IPS DF 6.9 (cell line): ENCODE measurements at regions not wholly inside any gene's neighbourhood (a gene's known extent, or its start where the extent isn't known, plus 50 kb on each side); places are given as distances from the start of the nearest gene placed in this dataset.

Source experiments
- DNase-seq: peaks from one replicate; pipeline ENCODE4 v3.0.0-alpha.2; 2013; ENCODE audit warnings: low read depth, low spot score
- H3K27ac ChIP-seq: one replicate; pipeline ENCODE4 v1.5.1; 2013; ENCODE audit warnings: low read length, control low read depth
- H3K27me3 ChIP-seq: 2 replicates; pipeline ENCODE4 v1.6.1; 2013; ENCODE audit warnings: mild to moderate bottlenecking, low read length; ENCODE audit not compliant: control insufficient read depth, insufficient read depth
- H3K36me3 ChIP-seq: 2 replicates; pipeline ENCODE4 v1.6.1; 2013; ENCODE audit warnings: low read length; ENCODE audit not compliant: control insufficient read depth, insufficient read depth
- H3K4me1 ChIP-seq: 2 replicates; pipeline ENCODE4 v1.6.1; 2013; ENCODE audit warnings: low read length; ENCODE audit not compliant: control insufficient read depth, insufficient read depth
- H3K4me3 ChIP-seq: 2 replicates; pipeline ENCODE4 v1.5.1; 2013; ENCODE audit warnings: mild to moderate bottlenecking, low read length
- H3K9me3 ChIP-seq: 2 replicates; pipeline ENCODE4 v1.6.1; 2013; ENCODE audit warnings: low read length, inconsistent platforms; ENCODE audit not compliant: control insufficient read depth, insufficient read depth
- WGBS: extraction: QIAGEN DNeasy Blood & Tissue Kit; methylation state at CpG from one replicate; pipeline ENCODE4 v1.1.7; 2013; ENCODE audit warnings: mixed read lengths, missing lambda C conversion rate; ENCODE audit not compliant: insufficient read length, insufficient coverage; 5-methylcytosine and 5-hydroxymethylcytosine counted together

GRCh38 chr2:66233981-66234380, 200.9 kb upstream of the MEIS1 start:
- H3K9me3 ChIP-seq: no peaks in the 10 kb centered on the region
- no CpG with 5 or more reads among the region's 2 CpGs for WGBS
- no peak overlapping the region for H3K27ac ChIP-seq
- no peaks in the 10 kb centered on the region for H3K4me1 ChIP-seq
- H3K27me3 ChIP-seq: no peaks in the 10 kb centered on the region
- no peak for DNase-seq
- no peaks in the 10 kb centered on the region for H3K36me3 ChIP-seq
- H3K4me3 ChIP-seq: no peak overlapping the region

GRCh38 chr2:66228128-66228547, 206.8 kb upstream of the MEIS1 start:
- H3K36me3 ChIP-seq: no peaks in the 10 kb centered on the region
- H3K4me1 ChIP-seq: no peaks in the 10 kb centered on the region
- H3K27ac ChIP-seq: no peak overlapping the region
- no peak overlapping the region for H3K4me3 ChIP-seq
- H3K27me3 ChIP-seq: no peaks in the 10 kb centered on the region
- WGBS: no CpG with 5 or more reads among the region's 4 CpGs
- no peaks in the 10 kb centered on the region for H3K9me3 ChIP-seq
- no peak for DNase-seq

- no peaks in the 10 kb centered on the region for H3K4me1 ChIP-seq
- H3K27me3 ChIP-seq: no peaks in the 10 kb centered on the region
- no peak overlapping the region for H3K27ac ChIP-seq
- no peaks in the 10 kb centered on the region for H3K36me3 ChIP-seq
- no peak overlapping the region for H3K4me3 ChIP-seq
- H3K9me3 ChIP-seq: no peaks in the 10 kb centered on the region
- no CpG with 5 or more reads among the region's 8 CpGs for WGBS
- no peak for DNase-seq
These were observed 217.8 kb upstream of the MEIS1 start for GRCh38 chr2:66217039-66217585.

GRCh38 chr2:66212749-66213148, 222.2 kb upstream of the MEIS1 start:
- H3K9me3 ChIP-seq: no peaks in the 10 kb centered on the region
- H3K27ac ChIP-seq: no peak overlapping the region
- no peak overlapping the region for H3K4me3 ChIP-seq
- DNase-seq: no peak
- H3K36me3 ChIP-seq: no peaks in the 10 kb centered on the region
- no peaks in the 10 kb centered on the region for H3K27me3 ChIP-seq
- H3K4me1 ChIP-seq: no peaks in the 10 kb centered on the region
- WGBS: no CpG with 5 or more reads among the region's 3 CpGs

GRCh38 chr2:66202586-66202985, 232.3 kb upstream of the MEIS1 start:
- WGBS: no CpG with 5 or more reads among the region's 2 CpGs
- Histone ChIP-seq H3K36me3 (no peaks in the 10 kb centered on the region), H3K27me3 (no peaks in the 10 kb centered on the region; the same call in 1 of the 2 replicates), H3K4me3 (no peak overlapping the region), H3K9me3 (no peaks in the 10 kb centered on the region), H3K4me1 (no peaks in the 10 kb centered on the region), H3K27ac (no peak overlapping the region)
- no peak for DNase-seq

- Histone ChIP-seq H3K27me3 (no peaks in the 10 kb centered on the region; the same call in 1 of the 2 replicates), H3K4me1 (no peaks in the 10 kb centered on the region), H3K4me3 (no peak overlapping the region), H3K27ac (no peak overlapping the region), H3K36me3 (no peaks in the 10 kb centered on the region), H3K9me3 (no peaks in the 10 kb centered on the region)
- WGBS: no CpG with 5 or more reads among the region's 2 CpGs
- DNase-seq: no peak
These were observed 233.7 kb upstream of the MEIS1 start for GRCh38 chr2:66201242-66201641.

- Histone ChIP-seq H3K9me3 (no peaks in the 10 kb centered on the region), H3K4me3 (no peak overlapping the region), H3K27ac (no peak overlapping the region), H3K4me1 (no peaks in the 10 kb centered on the region), H3K36me3 (no peaks in the 10 kb centered on the region), H3K27me3 (no peaks in the 10 kb centered on the region; the same call in 1 of the 2 replicates)
- no peak for DNase-seq
These were observed 236.1 kb upstream of the MEIS1 start for GRCh38 chr2:66198873-66199272.

GRCh38 chr2:66192888-66193287, 242.0 kb upstream of the MEIS1 start:
- Histone ChIP-seq H3K4me3 (no peak overlapping the region), H3K9me3 (no peaks in the 10 kb centered on the region), H3K27me3 (no peaks in the 10 kb centered on the region), H3K4me1 (no peaks in the 10 kb centered on the region), H3K36me3 (no peaks in the 10 kb centered on the region), H3K27ac (no peak overlapping the region)
- WGBS: no CpG with 5 or more reads among the region's 2 CpGs
- DNase-seq: no peak

- no peak for DNase-seq
- Histone ChIP-seq H3K27me3 (no peaks in the 10 kb centered on the region), H3K27ac (no peak overlapping the region), H3K4me3 (no peak overlapping the region), H3K4me1 (no peaks in the 10 kb centered on the region), H3K9me3 (no peaks in the 10 kb centered on the region), H3K36me3 (no peaks in the 10 kb centered on the region)
- WGBS: no CpG with 5 or more reads among the region's 1 CpG
These were observed 243.6 kb upstream of the MEIS1 start for GRCh38 chr2:66191311-66191710.

- H3K9me3 ChIP-seq: no peaks in the 10 kb centered on the region
- H3K4me3 ChIP-seq: no peak overlapping the region
- no peaks in the 10 kb centered on the region for H3K4me1 ChIP-seq
- no peaks in the 10 kb centered on the region for H3K27me3 ChIP-seq
- no peak for DNase-seq
- no peak overlapping the region for H3K27ac ChIP-seq
- no peaks in the 10 kb centered on the region for H3K36me3 ChIP-seq
These were observed 245.4 kb upstream of the MEIS1 start for GRCh38 chr2:66189553-66189952.

- Histone ChIP-seq H3K4me3 (no peak overlapping the region), H3K36me3 (no peaks in the 10 kb centered on the region), H3K27ac (no peak overlapping the region), H3K27me3 (no peaks in the 10 kb centered on the region), H3K4me1 (no peaks in the 10 kb centered on the region), H3K9me3 (no peaks in the 10 kb centered on the region)
- WGBS: no CpG with 5 or more reads among the region's 3 CpGs
- no peak for DNase-seq
These were observed 248.4 kb upstream of the MEIS1 start for GRCh38 chr2:66186537-66186936.
